HepG2 (cell line): ENCODE measurements at regions not wholly inside any gene's neighbourhood (a gene's known extent, or its start where the extent isn't known, plus 50 kb on each side); places are given as distances from the start of the nearest gene placed in this dataset.
"Not testable (repeated sequence)": the region's sequence is repeated elsewhere in the genome, so short reads cannot be mapped to it uniquely, and the experiment has no call there.

ENCODE experiments used
- CHD2 ChIP-seq: IDR thresholded peaks from 2 replicates; pipeline ENCODE4 v1.6.1; 2011; ENCODE audit warnings: low read depth, low read length, improper control_type of control experiment
- NR1H2 ChIP-seq: sonication (generic); formaldehyde crosslinking; IDR thresholded peaks from 2 replicates; pipeline ENCODE4 v1.8.1; 2022; ENCODE audit warnings: low read depth, missing genetic modification reagents, borderline replicate concordance
- ZNF138 ChIP-seq: sonication (generic); formaldehyde crosslinking; IDR thresholded peaks from 2 replicates; pipeline ENCODE4 v1.5.0; 2020; ENCODE audit warnings: mild to moderate bottlenecking, low read depth, missing genetic modification reagents
- ZNF292 ChIP-seq: sonication (generic); formaldehyde crosslinking; IDR thresholded peaks from 2 replicates; pipeline ENCODE4 v1.8.1; 2022; ENCODE audit warnings: mild to moderate bottlenecking, low read depth, missing genetic modification reagents, borderline replicate concordance
- TF ChIP-seq, protein P1 (sequence below): sonication (generic); IDR thresholded peaks from 2 replicates; pipeline ENCODE4 v1.6.1; 2016; ENCODE audit warnings: low read depth, borderline replicate concordance
- TF ChIP-seq, protein P2 (sequence below): IDR thresholded peaks from 2 replicates; pipeline ENCODE4 v1.6.1; 2012; ENCODE audit warnings: inconsistent platforms
- TF ChIP-seq, protein P3 (sequence below): sonication (generic); formaldehyde crosslinking; IDR thresholded peaks from 2 replicates; pipeline ENCODE4 v1.5.0; 2020; ENCODE audit warnings: mild to moderate bottlenecking, missing genetic modification reagents, moderate library complexity

DNA sequence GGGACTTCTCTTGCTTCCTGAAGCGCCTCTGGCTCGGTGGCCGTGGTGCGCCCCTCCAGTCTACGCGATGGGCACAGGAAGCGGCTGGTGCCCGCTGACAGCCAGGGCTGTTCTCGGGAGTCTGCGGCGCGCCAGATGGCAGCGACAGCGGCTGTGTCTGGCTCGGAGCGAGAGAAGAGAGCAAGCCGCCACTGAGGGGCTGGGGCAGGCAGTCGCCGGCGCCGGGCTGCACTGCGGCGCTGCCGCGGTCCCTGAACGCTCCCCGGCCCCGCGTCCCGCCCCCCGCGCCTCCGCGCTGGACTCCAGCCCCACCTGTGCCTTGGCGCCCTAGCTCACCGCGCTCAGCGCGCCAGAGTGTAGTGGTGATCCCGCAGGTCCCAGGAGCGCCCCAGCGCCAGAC lies 2994.6 kb downstream of the RPIA start:
- not testable (repeated sequence) for TF ChIP-seq ZNF292 (CRISPR knock-in tag); CHD2; ZNF138 (CRISPR knock-in tag); NR1H2 (CRISPR knock-in tag)
- TF ChIP-seq, protein P1, sequence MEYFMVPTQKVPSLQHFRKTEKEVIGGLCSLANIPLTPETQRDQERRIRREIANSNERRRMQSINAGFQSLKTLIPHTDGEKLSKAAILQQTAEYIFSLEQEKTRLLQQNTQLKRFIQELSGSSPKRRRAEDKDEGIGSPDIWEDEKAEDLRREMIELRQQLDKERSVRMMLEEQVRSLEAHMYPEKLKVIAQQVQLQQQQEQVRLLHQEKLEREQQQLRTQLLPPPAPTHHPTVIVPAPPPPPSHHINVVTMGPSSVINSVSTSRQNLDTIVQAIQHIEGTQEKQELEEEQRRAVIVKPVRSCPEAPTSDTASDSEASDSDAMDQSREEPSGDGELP, result not testable (repeated sequence)
- TF ChIP-seq, protein P2, sequence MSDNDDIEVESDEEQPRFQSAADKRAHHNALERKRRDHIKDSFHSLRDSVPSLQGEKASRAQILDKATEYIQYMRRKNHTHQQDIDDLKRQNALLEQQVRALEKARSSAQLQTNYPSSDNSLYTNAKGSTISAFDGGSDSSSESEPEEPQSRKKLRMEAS, result not testable (repeated sequence)
- TF ChIP-seq, protein P3, sequence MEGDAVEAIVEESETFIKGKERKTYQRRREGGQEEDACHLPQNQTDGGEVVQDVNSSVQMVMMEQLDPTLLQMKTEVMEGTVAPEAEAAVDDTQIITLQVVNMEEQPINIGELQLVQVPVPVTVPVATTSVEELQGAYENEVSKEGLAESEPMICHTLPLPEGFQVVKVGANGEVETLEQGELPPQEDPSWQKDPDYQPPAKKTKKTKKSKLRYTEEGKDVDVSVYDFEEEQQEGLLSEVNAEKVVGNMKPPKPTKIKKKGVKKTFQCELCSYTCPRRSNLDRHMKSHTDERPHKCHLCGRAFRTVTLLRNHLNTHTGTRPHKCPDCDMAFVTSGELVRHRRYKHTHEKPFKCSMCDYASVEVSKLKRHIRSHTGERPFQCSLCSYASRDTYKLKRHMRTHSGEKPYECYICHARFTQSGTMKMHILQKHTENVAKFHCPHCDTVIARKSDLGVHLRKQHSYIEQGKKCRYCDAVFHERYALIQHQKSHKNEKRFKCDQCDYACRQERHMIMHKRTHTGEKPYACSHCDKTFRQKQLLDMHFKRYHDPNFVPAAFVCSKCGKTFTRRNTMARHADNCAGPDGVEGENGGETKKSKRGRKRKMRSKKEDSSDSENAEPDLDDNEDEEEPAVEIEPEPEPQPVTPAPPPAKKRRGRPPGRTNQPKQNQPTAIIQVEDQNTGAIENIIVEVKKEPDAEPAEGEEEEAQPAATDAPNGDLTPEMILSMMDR, result not testable (repeated sequence)
